Amniotic epithelial cell (primary cell): ENCODE measurements at regions not wholly inside any gene's neighbourhood (a gene's known extent, or its start where the extent isn't known, plus 50 kb on each side); places are given as distances from the start of the nearest gene placed in this dataset.

Experiments
- DNase-seq: peaks from one replicate; pipeline ENCODE4 v3.0.0-alpha.2; 2010; ENCODE audit warnings: low read depth

- no peak for DNase-seq
Measured at GRCh38 chr4:84441758-84442377, 57.2 kb downstream of the NKX6-1 start.

DNA sequence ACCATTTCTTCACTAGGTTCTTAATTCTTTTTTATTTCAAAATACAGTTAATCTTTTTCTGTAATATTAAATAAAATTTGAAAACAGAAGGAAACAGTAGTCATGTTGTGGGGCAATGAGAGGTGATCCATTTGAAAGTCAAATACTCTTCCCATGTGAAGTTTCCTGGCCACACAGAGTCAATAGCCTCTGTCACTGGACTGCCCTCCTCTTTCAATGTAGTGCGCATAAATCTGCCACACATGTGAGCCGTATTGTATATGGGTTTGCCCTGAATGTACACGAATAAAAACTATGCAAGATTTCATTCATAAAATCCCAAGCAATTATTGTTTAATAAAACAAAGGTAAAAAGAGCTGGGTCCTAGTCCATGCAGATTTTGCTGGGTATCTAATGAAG, 59.1 kb downstream of the NKX6-1 start:
- no peak for DNase-seq

GRCh38 chr4:84436812-84437211, 62.3 kb downstream of the NKX6-1 start:
- DNase-seq, result no peak

DNA sequence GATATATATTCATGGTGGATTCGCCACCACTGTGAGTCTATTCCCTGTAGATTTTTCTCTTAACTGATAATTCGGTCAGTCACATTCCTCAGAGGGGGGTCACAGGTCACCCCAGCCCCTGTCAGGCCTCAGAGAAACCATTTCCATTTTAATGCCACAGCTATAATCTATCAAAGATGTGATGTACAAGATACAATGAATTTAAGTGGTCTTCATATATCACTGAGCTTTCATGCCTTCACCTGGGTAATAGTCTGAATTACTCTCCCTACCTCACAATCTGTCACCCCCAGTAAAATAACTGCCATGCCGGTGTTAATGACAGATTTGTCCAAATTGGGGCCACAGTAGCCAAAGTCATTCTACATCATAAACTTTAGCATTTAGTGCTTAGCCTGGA, 64.7 kb downstream of the NKX6-1 start:
- no peak for DNase-seq

- no peak for DNase-seq
Measured at GRCh38 chr4:84433633-84434222, 65.4 kb downstream of the NKX6-1 start.

GRCh38 chr4:84432713-84433112, 66.4 kb downstream of the NKX6-1 start:
- no peak for DNase-seq

- DNase-seq, result no peak
Measured at GRCh38 chr4:84420608-84421007, 78.5 kb downstream of the NKX6-1 start.

DNA sequence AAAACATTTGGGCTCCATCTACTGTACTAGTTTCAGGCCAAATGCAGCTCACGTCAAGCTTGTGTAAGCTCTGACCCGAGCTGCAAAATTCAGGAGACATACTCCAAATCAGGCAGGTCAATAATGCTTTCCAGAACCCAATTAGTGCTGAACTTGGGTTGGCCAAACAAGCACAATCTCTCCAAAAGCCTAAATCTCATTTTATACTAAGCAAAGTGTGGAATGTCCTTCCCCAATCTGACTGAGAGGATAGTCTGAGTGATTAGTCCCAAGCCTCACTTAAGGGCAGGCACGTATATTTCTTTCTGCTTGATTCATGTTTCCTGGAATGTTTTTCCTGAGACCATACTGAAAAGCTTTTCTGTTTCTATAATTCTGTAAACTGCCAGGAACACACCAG, 79.9 kb downstream of the NKX6-1 start:
- no peak for DNase-seq

- DNase-seq, result no peak
Measured at GRCh38 chr4:84417997-84418709, 80.9 kb downstream of the NKX6-1 start.

DNA sequence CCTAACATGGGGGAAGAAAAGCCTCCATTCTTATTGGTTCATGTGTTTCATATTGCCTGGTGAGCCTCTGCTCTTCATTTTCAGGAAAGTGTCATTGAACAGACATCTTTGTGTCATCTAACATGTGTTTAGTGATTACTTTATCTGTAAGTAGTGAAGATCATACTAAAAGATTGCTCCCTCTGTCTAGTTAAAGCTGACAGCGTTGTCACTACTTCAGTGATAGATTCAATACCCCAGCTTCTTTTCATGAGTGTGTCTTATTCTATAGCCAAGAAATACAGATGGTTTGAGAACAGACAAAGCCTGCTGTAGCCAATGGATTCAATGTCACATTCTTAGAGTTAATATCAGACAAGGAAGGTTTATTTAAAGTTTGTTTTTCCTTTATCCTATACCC, 85.1 kb downstream of the NKX6-1 start:
- DNase-seq, result no peak

GRCh38 chr4:84413480-84413879, 85.6 kb downstream of the NKX6-1 start:
- DNase-seq, result no peak

DNA sequence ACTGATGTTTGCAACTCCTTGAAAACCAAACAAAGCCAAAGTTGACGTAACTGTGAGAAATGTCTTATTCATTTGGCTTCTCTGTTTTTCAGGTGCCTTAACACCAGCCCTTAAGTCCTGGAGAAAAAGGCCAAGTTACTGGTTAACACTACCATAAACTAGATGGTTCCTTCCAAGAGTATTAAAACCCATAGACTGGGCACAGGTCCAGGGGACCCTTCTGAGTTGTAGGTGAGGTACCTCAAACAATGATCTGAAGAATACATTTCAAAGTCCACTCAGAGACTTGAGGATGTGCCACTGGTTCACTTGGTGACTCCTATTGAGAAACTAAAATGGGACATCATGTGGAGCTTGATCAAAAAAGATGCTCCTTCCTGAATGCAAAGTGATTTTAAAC, 87.0 kb downstream of the NKX6-1 start:
- no peak for DNase-seq

DNA sequence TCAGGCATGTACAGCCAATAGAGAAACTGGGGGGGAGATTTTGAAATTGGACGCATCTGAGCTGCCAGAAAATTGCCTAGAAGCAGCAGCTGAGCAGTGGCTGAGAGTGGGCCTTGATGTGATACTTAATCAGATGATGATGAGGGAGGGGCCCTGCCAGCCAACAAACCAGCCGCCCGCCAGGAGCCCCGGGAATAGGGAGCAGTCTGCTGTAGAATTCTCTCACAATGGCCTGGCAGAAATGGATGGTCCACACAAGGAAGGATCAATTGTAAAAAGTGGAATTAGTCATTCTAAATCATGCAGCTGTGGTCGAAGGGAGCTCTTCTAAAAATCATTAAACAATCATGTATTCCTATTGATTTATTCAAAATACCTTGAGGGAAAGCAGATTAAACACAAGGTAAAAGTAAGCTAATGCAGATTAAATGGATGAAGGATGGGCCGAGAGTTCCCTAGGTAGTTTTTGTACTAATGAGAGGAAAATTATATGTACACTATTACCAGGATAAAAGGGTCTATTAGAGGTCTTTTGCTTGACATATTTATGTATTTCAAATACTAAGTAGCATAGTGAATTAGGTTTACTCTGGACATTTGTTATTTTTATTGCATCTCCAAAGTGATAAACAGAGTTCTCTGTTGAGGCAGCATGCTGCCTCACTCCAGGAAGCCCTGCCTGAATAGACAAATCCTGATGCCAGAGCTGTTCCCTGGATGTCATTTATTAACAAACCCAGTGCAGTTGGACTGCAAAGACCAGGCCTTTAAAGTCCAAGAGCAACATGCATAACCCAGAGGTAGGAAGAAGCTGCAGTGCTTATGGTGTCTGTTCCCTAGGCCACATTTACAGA, 91.3 kb downstream of the NKX6-1 start:
- no peak for DNase-seq

GRCh38 chr4:84403656-84404055, 95.4 kb downstream of the NKX6-1 start:
- DNase-seq, result peak; percentile 7

DNA sequence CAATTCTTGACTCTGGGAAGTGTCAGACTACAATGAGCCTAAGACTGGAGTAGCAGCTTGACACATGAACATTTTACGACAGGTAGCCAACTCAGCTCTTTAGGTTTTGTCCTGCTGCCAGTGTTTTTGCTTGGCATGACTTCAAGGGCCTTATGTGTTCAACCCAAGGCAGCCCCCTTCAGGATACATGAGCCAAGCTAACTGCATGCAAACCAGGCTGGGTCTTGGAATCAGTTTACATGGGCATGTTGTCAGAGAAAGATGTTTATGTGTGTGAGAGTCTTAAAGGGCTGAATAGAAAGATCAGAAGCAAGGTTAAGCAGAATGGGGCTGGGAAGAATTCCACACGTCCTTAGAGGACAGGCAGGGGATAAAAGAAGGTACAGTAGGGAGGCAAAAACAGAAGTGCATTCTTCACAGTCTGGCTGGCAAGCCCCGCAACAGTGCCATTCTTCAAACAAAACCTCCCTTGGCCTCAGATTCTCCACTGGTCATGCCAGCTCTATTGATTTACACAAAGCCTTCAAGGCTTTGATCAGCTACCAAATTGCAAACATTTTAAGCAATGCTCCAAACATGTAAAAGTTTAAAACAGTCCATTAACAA, 97.3 kb downstream of the NKX6-1 start:
- no peak for DNase-seq

- no peak for DNase-seq
Measured at GRCh38 chr4:84394386-84394785, 104.7 kb downstream of the NKX6-1 start.

DNA sequence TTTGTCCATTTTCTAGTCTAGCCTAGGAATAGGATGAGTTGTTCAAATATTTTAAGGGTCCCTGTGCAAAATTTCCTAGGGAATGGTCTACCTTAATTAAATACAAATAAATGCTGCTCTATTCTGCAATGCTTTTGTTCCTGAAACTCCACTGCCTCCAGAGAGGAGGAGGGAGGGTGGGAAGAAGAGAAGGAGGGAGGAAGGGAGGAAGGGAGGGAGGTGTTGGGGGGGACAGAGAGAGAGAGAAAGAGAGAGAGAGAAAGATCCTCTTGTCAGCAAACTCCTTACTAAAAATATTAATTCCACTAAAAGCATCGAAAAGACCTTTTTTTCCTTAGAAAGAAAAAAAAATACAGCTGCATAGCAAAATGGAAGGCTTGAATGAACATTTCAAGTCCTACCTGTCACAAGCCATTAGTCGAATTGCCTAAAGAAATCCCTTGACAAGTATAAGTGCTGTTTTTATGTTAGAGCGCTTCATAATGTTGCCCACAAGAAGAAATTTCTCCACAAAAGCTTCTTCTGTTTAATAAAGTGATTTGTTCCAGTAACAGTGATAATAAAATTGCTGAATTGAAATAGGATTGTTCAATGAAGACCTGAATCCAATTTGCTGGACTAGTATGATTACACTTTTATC, 106.0 kb downstream of the NKX6-1 start:
- no peak for DNase-seq

- no peak for DNase-seq
Measured at GRCh38 chr4:84389406-84389805, 109.7 kb downstream of the NKX6-1 start.

DNA sequence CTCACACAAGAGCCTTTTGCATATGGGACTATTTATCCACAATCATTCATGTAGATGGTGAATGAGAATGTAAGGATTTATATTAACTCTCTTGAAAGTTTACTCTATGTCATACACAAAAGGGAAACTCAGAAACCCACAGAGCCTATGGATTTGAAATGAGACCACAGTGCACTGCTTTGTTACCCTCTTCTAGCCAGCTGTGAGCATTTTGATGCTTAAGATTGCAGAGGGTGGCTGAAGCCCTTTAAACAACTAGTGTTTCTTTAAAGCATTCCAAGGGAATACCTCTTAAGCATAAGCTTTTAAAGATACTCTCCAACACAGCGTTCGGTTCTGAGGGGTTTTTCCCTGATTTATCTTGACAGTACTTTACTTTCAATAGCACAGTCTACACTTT, 113.9 kb downstream of the NKX6-1 start:
- no peak for DNase-seq

DNA sequence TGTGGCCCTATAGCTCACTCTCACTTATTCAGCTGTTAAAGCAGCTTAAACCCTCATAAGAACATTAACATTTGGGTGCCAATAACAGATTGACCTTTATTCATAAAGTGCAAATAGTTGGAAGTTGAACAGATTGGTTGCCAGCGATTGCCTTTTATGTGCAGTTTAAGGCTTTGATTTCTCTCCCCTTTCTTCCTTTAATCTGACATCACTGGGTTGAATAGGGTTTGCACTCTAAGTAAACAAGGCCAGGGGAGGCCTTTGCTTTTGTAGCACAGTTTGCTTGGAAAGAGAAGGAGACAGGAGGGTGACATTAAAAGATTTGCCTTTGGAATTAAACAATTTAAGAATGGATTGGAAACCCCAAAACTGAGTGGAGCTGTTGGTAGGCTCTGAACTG, 114.3 kb downstream of the NKX6-1 start:
- no peak for DNase-seq

GRCh38 chr4:84381759-84382158, 117.3 kb downstream of the NKX6-1 start:
- no peak for DNase-seq
